ENCODE measurements at regions not wholly inside any gene's neighbourhood (a gene's known extent, or its start where the extent isn't known, plus 50 kb on each side); places are given as distances from the start of the nearest gene placed in this dataset.

- DNase-seq (ENCODE audit: extremely low spot score), result no peak
- Histone ChIP-seq H3K4me1 (ENCODE audit: insufficient read depth) (no peaks in the 10 kb centered on the region), H3K27ac (ENCODE audit: low read depth) (no peak overlapping the region), H3K36me3 (ENCODE audit: insufficient read depth) (no peaks in the 10 kb centered on the region), H3K4me3 (ENCODE audit: low read depth, low read length) (no peak overlapping the region)
Observed at GRCh38 chr2:137801228-137801627, 163.0 kb upstream of the HNMT start.

DNA sequence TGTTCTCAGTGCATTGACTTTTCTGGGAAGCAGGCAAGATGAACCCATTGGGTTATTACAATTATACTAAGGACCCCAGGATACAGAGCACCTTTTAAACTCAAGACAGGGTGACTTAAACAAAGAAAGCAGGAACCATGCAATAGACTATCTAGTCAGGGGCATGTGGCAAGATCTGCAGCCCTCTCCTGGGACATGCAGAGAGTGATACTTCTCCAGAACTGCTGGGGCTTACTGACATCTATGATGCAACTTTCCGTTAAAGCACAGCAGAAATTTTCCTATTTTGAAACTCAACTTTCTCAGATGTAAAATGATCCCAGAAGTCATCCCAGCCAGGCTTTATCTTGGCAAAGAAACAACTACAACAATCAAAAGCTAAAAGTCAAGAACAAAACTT, 162.2 kb upstream of the HNMT start:
- 84% methylated on average over 1 of the region's 1 CpG for WGBS
- Histone ChIP-seq H3K27ac (ENCODE audit: low read depth) (no peak overlapping the region), H3K36me3 (ENCODE audit: insufficient read depth) (no peaks in the 10 kb centered on the region), H3K4me3 (ENCODE audit: low read depth, low read length) (no peak overlapping the region), H3K4me1 (ENCODE audit: insufficient read depth) (no peaks in the 10 kb centered on the region)
- DNase-seq (ENCODE audit: extremely low spot score), result no peak

DNA sequence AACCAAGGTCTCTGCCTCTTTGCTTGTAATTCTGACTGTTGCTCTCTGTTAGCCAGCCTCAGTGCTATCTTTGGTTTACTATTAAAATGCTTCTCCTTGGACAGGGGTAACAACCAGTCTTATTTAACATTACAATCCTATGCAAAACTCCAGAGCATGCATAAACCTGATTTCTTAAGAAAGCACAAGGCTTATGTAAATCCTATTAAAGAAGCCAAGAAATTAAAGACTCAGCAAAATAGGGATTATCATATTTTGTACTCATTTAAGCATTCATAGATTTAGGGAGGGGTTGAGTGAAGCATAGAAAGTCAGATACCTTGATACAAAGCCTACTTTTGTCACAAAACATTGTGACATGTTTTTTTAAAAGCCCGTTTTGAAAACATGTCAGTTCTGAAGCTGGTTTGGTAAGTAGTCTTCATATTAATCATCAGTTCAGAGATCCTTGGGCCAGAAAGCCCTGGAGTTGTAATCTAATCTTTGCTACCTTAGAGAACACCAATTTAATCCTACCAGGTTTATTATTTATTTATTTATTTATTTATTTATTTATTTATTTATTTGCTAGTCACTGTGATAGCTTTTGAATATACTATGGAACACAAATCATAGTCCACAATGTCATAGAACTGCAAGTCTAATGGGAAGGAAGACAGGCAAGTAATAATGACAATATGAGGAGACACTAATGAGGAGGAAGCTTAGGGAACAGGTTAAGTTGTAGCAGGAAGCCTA, 158.0 kb upstream of the HNMT start:
- Histone ChIP-seq H3K27ac (ENCODE audit: low read depth) (no peak overlapping the region), H3K4me3 (ENCODE audit: low read depth, low read length) (no peak overlapping the region), H3K4me1 (ENCODE audit: insufficient read depth) (no peaks in the 10 kb centered on the region), H3K36me3 (ENCODE audit: insufficient read depth) (no peaks in the 10 kb centered on the region)
- 37% methylated on average over 1 of the region's 1 CpG for WGBS
- no peak for DNase-seq (ENCODE audit: extremely low spot score)

- Histone ChIP-seq H3K36me3 (ENCODE audit: insufficient read depth) (no peaks in the 10 kb centered on the region), H3K4me3 (ENCODE audit: low read depth, low read length) (no peak overlapping the region), H3K4me1 (ENCODE audit: insufficient read depth) (no peaks in the 10 kb centered on the region), H3K27ac (ENCODE audit: low read depth) (no peak overlapping the region)
- WGBS, result 98% methylated on average over 1 of the region's 1 CpG
- DNase-seq (ENCODE audit: extremely low spot score), result no peak
Observed at GRCh38 chr2:137809252-137809651, 155.0 kb upstream of the HNMT start.

DNA sequence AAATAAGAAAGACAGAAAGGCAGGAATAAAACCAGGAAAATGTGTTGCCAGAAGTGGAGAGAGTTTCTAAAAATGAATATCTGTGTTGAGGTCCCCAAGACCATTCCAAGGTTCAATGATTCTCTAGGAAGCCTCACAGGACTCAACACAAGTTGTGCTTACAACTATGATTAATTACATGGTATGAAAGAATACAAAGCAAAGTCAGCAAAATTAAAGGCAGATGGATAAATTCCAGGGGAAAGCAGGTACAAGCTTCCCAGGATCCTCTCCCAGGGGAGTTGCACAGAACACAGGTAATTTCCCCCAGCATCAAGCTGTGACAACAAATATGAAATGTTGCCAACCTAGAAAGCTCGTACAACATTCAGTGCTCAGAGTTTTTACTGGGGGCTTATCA, 154.4 kb upstream of the HNMT start:
- Histone ChIP-seq H3K36me3 (ENCODE audit: insufficient read depth) (no peaks in the 10 kb centered on the region), H3K4me3 (ENCODE audit: low read depth, low read length) (no peak overlapping the region), H3K27ac (ENCODE audit: low read depth) (no peak overlapping the region), H3K4me1 (ENCODE audit: insufficient read depth) (no peaks in the 10 kb centered on the region)
- WGBS, result 71% methylated on average over 1 of the region's 1 CpG
- DNase-seq (ENCODE audit: extremely low spot score), result no peak

DNA sequence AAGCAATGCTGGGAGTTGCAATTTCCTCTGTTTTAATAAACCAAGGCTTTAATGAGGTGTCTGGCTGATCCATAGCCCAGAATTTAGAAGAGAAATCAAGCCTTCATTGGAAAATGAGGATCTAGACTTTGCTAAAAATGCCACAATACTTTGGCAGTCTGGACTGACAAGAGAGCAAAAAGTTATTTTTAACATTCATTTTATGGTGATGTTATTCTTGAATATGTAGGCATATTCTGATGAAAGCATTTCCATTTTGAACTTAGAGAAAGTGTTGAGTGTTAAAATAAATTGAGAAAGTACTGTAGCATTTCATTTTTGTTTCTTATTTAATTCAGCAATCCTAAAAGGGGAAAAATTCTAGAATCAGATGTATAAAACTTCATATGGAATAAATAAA, 151.8 kb upstream of the HNMT start:
- DNase-seq (ENCODE audit: extremely low spot score), result no peak
- Histone ChIP-seq H3K4me1 (ENCODE audit: insufficient read depth) (no peaks in the 10 kb centered on the region), H3K27ac (ENCODE audit: low read depth) (no peak overlapping the region), H3K4me3 (ENCODE audit: low read depth, low read length) (no peak overlapping the region), H3K36me3 (ENCODE audit: insufficient read depth) (no peaks in the 10 kb centered on the region)

- H3K36me3 ChIP-seq (ENCODE audit: insufficient read depth), result no peaks in the 10 kb centered on the region
- H3K27ac ChIP-seq (ENCODE audit: low read depth), result no peak overlapping the region
- WGBS, result 89% methylated on average over 3 of the region's 3 CpGs
- no peak overlapping the region for H3K4me3 ChIP-seq (ENCODE audit: low read depth, low read length)
- no peak for DNase-seq (ENCODE audit: extremely low spot score)
- H3K4me1 ChIP-seq (ENCODE audit: insufficient read depth), result no peaks in the 10 kb centered on the region
Observed at GRCh38 chr2:137813176-137813575, 151.1 kb upstream of the HNMT start.

- no peak for DNase-seq (ENCODE audit: extremely low spot score)
- WGBS, result 64% methylated on average over 3 of the region's 3 CpGs
- Histone ChIP-seq H3K4me3 (ENCODE audit: low read depth, low read length) (no peak overlapping the region), H3K36me3 (ENCODE audit: insufficient read depth) (no peaks in the 10 kb centered on the region), H3K4me1 (ENCODE audit: insufficient read depth) (no peaks in the 10 kb centered on the region), H3K27ac (ENCODE audit: low read depth) (no peak overlapping the region)
Observed at GRCh38 chr2:137817058-137817457, 147.2 kb upstream of the HNMT start.

DNA sequence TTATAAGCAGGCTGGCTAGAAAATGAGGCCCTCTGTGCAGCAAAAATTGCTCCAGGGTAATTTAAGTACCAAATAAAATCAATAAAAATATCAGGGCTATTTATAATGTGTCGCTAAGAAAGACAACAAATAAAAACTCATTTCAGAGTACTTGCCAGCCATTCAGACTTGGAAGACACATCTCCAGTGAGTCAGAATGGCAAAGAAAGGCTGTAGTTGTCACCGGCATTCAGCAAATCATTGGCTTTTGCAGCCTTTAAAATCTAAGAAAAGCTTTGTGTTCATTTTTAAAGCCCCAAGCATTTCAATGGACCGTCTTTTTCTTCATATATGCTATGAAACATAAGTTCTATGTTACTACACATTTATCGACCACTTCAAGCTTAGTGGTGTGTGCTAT, 141.1 kb upstream of the HNMT start:
- DNase-seq (ENCODE audit: extremely low spot score), result no peak
- Histone ChIP-seq H3K27ac (ENCODE audit: low read depth) (no peak overlapping the region), H3K4me3 (ENCODE audit: low read depth, low read length) (no peak overlapping the region), H3K36me3 (ENCODE audit: insufficient read depth) (no peaks in the 10 kb centered on the region), H3K4me1 (ENCODE audit: insufficient read depth) (no peaks in the 10 kb centered on the region)
- 82% methylated on average over 4 of the region's 4 CpGs for WGBS

DNA sequence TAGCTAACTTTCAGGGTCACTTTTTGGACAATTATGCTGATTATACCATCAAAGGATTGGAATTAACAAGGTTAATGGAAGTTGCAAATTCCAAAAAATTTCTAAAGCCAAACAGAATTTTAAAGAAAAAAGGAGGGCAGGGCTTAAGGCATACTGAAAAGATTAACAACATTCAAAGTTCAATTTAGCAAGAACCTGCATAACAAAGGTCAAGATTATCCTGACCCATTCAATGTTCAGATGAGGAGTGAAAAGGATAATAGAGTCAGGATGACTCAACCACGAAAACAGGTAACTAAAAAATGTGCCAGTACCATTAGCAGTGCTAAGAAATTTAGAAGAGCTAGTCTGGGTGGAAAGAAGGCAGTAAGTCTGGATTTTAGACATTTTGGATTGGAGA, 139.8 kb upstream of the HNMT start:
- no peak for DNase-seq (ENCODE audit: extremely low spot score)
- WGBS, result 73% methylated on average over 1 of the region's 1 CpG
- no peaks in the 10 kb centered on the region for H3K4me1 ChIP-seq (ENCODE audit: insufficient read depth)
- H3K27ac ChIP-seq (ENCODE audit: low read depth), result no peak overlapping the region
- H3K4me3 ChIP-seq (ENCODE audit: low read depth, low read length), result no peak overlapping the region
- no peaks in the 10 kb centered on the region for H3K36me3 ChIP-seq (ENCODE audit: insufficient read depth)

DNA sequence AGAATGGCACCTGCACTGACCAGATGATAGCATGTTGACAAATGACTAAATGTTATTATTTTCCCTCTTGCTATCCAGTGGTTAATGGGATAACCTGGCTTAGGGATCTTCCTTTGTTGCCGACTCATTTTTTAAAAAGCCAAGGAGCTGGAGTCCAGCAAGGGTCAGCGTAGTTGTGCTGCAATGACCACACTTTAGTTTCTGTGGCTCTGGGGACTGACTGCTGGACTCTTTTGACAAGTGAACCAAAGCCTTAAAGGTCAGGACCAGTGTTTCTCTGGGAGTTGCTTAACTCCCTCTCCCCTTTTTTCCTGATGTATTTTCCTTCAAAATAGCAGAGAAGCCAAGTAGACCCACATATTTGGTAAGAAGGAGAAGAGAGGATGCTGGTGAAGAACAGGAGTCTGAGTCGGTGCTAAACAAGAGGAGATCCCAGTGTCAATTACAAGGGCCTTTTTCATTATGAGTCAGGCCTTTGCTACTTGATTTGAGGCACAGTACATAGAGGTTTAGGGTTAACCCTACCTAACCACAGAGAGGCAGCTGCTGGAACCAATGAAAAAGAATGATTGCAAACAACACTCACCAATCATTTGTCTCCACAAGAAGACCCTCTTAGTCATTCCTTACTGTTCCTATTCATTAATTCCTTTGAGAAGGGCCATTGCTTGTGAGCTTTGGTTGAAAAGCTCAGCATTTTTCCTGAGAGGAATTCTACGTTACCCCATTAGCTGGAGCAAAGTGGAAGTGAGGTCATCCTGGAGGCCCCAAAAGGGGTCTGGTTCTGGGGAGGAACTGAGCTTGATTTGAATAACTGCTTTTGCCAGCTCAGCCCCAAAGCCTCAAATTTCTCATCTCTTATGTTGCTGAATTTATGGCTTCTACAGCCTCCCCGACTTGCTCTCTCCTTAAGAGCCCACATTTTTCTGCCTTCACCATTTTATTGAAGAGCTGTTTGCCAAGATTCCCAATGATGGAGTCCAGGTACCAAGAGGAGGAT, 137.6 kb upstream of the HNMT start:
- 83% methylated on average over 5 of the region's 5 CpGs for WGBS

GRCh38 chr2:137828624-137829023, 135.6 kb upstream of the HNMT start:
- no peak for DNase-seq (ENCODE audit: extremely low spot score)
- WGBS, result 31% methylated on average over 3 of the region's 3 CpGs
- Histone ChIP-seq H3K4me1 (ENCODE audit: insufficient read depth) (no peaks in the 10 kb centered on the region), H3K4me3 (ENCODE audit: low read depth, low read length) (no peak overlapping the region), H3K36me3 (ENCODE audit: insufficient read depth) (no peaks in the 10 kb centered on the region), H3K27ac (ENCODE audit: low read depth) (no peak overlapping the region)

More for the DNA sequence above, 137.6 kb upstream of the HNMT start:
- no peak for DNase-seq (ENCODE audit: extremely low spot score)
- Histone ChIP-seq H3K4me3 (ENCODE audit: low read depth, low read length) (no peak overlapping the region), H3K4me1 (ENCODE audit: insufficient read depth) (no peaks in the 10 kb centered on the region), H3K36me3 (ENCODE audit: insufficient read depth) (no peaks in the 10 kb centered on the region), H3K27ac (ENCODE audit: low read depth) (no peak overlapping the region)

DNA sequence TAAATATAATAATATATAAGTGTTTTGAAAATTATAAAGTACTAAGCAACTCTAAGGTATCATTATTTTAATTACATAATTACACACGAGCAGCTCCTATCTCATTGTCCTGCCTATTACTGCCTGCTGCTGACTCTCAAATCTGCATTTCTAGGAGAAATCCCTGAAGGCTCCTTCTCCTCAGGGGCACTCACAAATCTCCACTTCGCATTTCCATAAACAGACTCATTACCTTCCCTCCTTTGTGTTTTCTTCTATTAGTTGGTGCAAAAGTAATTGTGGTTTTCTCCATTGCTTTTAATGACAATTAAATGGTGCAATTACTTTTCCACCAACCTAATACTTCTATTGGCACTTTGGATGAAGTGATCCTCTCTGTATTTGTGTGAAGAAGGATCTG, 135.0 kb upstream of the HNMT start:
- Histone ChIP-seq H3K4me3 (ENCODE audit: low read depth, low read length) (no peak overlapping the region), H3K36me3 (ENCODE audit: insufficient read depth) (no peaks in the 10 kb centered on the region), H3K27ac (ENCODE audit: low read depth) (no peak overlapping the region), H3K4me1 (ENCODE audit: insufficient read depth) (no peaks in the 10 kb centered on the region)
- 63% methylated on average over 2 of the region's 2 CpGs for WGBS
- DNase-seq (ENCODE audit: extremely low spot score), result no peak

GRCh38 chr2:137834760-137835379, 129.4 kb upstream of the HNMT start:
- no peak overlapping the region for H3K27ac ChIP-seq (ENCODE audit: low read depth)
- no peak overlapping the region for H3K4me3 ChIP-seq (ENCODE audit: low read depth, low read length)
- no peak for DNase-seq (ENCODE audit: extremely low spot score)
- WGBS, result 76% methylated on average over 6 of the region's 6 CpGs
- no peaks in the 10 kb centered on the region for H3K4me1 ChIP-seq (ENCODE audit: insufficient read depth)
- H3K36me3 ChIP-seq (ENCODE audit: insufficient read depth), result no peaks in the 10 kb centered on the region
